ENCODE measurements at regions not wholly inside any gene's neighbourhood (a gene's known extent, or its start where the extent isn't known, plus 50 kb on each side); places are given as distances from the start of the nearest gene placed in this dataset.

DNA sequence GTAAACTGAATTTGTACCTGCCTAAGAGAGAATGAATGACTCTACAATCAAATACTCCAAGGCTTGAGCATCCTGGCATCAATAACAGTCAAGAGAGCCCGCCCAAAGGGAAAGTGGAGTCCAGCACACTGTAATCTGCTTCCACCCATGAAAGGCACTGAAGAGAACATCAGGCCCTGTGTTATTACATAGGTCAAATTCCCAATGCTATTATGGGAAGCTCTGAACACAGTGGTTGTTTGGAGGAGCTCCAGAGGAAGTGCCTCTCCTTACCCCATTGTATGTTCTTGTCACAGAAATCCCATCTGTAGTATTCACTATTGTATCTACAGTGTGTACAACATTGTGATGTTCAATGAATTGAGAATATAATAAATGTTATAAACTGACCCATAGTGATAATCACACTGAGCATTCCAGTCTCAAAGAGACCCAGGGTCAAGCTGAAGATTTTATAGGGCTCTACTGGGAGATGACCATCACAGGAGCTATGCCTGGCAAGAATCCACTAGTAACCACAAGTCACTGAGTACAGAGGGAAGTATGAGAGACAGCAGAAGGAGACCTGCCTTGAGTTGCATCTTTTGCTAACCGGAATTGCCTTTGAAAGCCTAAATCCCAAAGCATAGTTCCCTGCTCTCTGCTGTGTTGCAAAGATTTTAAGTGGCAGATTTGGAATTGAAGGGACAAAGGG, 446.7 kb downstream of the GJA1 start:
- TF ChIP-seq, protein P1, sequence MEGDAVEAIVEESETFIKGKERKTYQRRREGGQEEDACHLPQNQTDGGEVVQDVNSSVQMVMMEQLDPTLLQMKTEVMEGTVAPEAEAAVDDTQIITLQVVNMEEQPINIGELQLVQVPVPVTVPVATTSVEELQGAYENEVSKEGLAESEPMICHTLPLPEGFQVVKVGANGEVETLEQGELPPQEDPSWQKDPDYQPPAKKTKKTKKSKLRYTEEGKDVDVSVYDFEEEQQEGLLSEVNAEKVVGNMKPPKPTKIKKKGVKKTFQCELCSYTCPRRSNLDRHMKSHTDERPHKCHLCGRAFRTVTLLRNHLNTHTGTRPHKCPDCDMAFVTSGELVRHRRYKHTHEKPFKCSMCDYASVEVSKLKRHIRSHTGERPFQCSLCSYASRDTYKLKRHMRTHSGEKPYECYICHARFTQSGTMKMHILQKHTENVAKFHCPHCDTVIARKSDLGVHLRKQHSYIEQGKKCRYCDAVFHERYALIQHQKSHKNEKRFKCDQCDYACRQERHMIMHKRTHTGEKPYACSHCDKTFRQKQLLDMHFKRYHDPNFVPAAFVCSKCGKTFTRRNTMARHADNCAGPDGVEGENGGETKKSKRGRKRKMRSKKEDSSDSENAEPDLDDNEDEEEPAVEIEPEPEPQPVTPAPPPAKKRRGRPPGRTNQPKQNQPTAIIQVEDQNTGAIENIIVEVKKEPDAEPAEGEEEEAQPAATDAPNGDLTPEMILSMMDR (tag by site-specific recombination; IDR thresholded peaks at IDR 0.05) = no peak
- TF ChIP-seq, protein P2, sequence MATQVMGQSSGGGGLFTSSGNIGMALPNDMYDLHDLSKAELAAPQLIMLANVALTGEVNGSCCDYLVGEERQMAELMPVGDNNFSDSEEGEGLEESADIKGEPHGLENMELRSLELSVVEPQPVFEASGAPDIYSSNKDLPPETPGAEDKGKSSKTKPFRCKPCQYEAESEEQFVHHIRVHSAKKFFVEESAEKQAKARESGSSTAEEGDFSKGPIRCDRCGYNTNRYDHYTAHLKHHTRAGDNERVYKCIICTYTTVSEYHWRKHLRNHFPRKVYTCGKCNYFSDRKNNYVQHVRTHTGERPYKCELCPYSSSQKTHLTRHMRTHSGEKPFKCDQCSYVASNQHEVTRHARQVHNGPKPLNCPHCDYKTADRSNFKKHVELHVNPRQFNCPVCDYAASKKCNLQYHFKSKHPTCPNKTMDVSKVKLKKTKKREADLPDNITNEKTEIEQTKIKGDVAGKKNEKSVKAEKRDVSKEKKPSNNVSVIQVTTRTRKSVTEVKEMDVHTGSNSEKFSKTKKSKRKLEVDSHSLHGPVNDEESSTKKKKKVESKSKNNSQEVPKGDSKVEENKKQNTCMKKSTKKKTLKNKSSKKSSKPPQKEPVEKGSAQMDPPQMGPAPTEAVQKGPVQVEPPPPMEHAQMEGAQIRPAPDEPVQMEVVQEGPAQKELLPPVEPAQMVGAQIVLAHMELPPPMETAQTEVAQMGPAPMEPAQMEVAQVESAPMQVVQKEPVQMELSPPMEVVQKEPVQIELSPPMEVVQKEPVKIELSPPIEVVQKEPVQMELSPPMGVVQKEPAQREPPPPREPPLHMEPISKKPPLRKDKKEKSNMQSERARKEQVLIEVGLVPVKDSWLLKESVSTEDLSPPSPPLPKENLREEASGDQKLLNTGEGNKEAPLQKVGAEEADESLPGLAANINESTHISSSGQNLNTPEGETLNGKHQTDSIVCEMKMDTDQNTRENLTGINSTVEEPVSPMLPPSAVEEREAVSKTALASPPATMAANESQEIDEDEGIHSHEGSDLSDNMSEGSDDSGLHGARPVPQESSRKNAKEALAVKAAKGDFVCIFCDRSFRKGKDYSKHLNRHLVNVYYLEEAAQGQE (tag by site-specific recombination; IDR thresholded peaks at IDR 0.05) = no peak
- TF ChIP-seq ZXDB (tag by site-specific recombination; IDR thresholded peaks at IDR 0.05) = no peak
- no peak for TF ChIP-seq ZBTB1 (tag by site-specific recombination; IDR thresholded peaks at IDR 0.05)
- TF ChIP-seq, protein P3, sequence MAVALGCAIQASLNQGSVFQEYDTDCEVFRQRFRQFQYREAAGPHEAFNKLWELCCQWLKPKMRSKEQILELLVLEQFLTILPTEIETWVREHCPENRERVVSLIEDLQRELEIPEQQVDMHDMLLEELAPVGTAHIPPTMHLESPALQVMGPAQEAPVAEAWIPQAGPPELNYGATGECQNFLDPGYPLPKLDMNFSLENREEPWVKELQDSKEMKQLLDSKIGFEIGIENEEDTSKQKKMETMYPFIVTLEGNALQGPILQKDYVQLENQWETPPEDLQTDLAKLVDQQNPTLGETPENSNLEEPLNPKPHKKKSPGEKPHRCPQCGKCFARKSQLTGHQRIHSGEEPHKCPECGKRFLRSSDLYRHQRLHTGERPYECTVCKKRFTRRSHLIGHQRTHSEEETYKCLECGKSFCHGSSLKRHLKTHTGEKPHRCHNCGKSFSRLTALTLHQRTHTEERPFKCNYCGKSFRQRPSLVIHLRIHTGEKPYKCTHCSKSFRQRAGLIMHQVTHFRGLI (tag by site-specific recombination; IDR thresholded peaks at IDR 0.05) = no peak
- no peak for TF ChIP-seq ZNF24 (tag by site-specific recombination; IDR thresholded peaks at IDR 0.05)
